ENCODE measurements at regions not wholly inside any gene's neighbourhood (a gene's known extent, or its start where the extent isn't known, plus 50 kb on each side); places are given as distances from the start of the nearest gene placed in this dataset.

- no peaks in the 10 kb centered on the region for H3K4me1 ChIP-seq
Measured at GRCh38 chr13:76703216-76703615, 183.0 kb downstream of the KCTD12 start.

GRCh38 chr13:76697288-76697687, 188.9 kb downstream of the KCTD12 start:
- Histone ChIP-seq H3K4me1 (no peaks in the 10 kb centered on the region), H3K27me3 (no peaks in the 10 kb centered on the region), H3K27ac (no peak overlapping the region), H3K9me3 (no peaks in the 10 kb centered on the region), H3K4me3 (no peak overlapping the region), H3K36me3 (no peaks in the 10 kb centered on the region)
- no peak for DNase-seq
- TF ChIP-seq POLR2A (IDR thresholded peaks at IDR 0.05), result no peak
- no peak for TF ChIP-seq CTCF (IDR thresholded peaks at IDR 0.05)

More at GRCh38 chr13:76703216-76703615, 183.0 kb downstream of the KCTD12 start:
- Histone ChIP-seq H3K9me3 (no peaks in the 10 kb centered on the region), H3K4me3 (no peak overlapping the region), H3K27ac (no peak overlapping the region), H3K36me3 (no peaks in the 10 kb centered on the region), H3K27me3 (no peaks in the 10 kb centered on the region)
- TF ChIP-seq POLR2A (IDR thresholded peaks at IDR 0.05) (no peak), CTCF (IDR thresholded peaks at IDR 0.05) (no peak)
- no peak for DNase-seq

- Histone ChIP-seq H3K4me3 (no peak overlapping the region), H3K27me3 (no peaks in the 10 kb centered on the region), H3K36me3 (no peaks in the 10 kb centered on the region), H3K9me3 (no peaks in the 10 kb centered on the region), H3K27ac (no peak overlapping the region), H3K4me1 (no peaks in the 10 kb centered on the region)
- TF ChIP-seq CTCF (IDR thresholded peaks at IDR 0.05) (no peak), POLR2A (IDR thresholded peaks at IDR 0.05) (no peak)
- no peak for DNase-seq
Measured at GRCh38 chr13:76696370-76696769, 189.8 kb downstream of the KCTD12 start.

GRCh38 chr13:76693086-76693485, 193.1 kb downstream of the KCTD12 start:
- H3K36me3 ChIP-seq, result no peaks in the 10 kb centered on the region
- TF ChIP-seq POLR2A (IDR thresholded peaks at IDR 0.05) (no peak), CTCF (IDR thresholded peaks at IDR 0.05) (no peak)
- no peaks in the 10 kb centered on the region for H3K9me3 ChIP-seq
- H3K27ac ChIP-seq, result no peak overlapping the region
- H3K27me3 ChIP-seq, result no peaks in the 10 kb centered on the region
- no peaks in the 10 kb centered on the region for H3K4me1 ChIP-seq
- H3K4me3 ChIP-seq, result no peak overlapping the region
- no peak for DNase-seq

- H3K27ac ChIP-seq, result no peak overlapping the region
- DNase-seq, result no peak
- H3K27me3 ChIP-seq, result no peaks in the 10 kb centered on the region
- H3K9me3 ChIP-seq, result no peaks in the 10 kb centered on the region
- H3K4me1 ChIP-seq, result no peaks in the 10 kb centered on the region
- TF ChIP-seq POLR2A (IDR thresholded peaks at IDR 0.05) (no peak), CTCF (IDR thresholded peaks at IDR 0.05) (no peak)
- H3K4me3 ChIP-seq, result no peak overlapping the region
- H3K36me3 ChIP-seq, result no peaks in the 10 kb centered on the region
Measured at GRCh38 chr13:76692346-76692745, 193.9 kb downstream of the KCTD12 start.

GRCh38 chr13:76690611-76691010, 195.6 kb downstream of the KCTD12 start:
- Histone ChIP-seq H3K4me1 (no peaks in the 10 kb centered on the region), H3K9me3 (no peaks in the 10 kb centered on the region), H3K27ac (no peak overlapping the region), H3K27me3 (no peaks in the 10 kb centered on the region), H3K4me3 (no peak overlapping the region), H3K36me3 (no peaks in the 10 kb centered on the region)
- TF ChIP-seq CTCF (IDR thresholded peaks at IDR 0.05) (no peak), POLR2A (IDR thresholded peaks at IDR 0.05) (no peak)
- no peak for DNase-seq

All from Peyer's patch (tissue), 4 donors.